ENCODE measurements at regions not wholly inside any gene's neighbourhood (a gene's known extent, or its start where the extent isn't known, plus 50 kb on each side); places are given as distances from the start of the nearest gene placed in this dataset.
A peak's percentile ranks its signal among the peaks of the same experiment; 100 is the strongest.

- no peaks in the 10 kb centered on the region for H3K9me3 ChIP-seq (ENCODE audit: insufficient read depth, low read depth, low read length)
- no peak overlapping the region for H2BK12ac ChIP-seq (ENCODE audit: low read length)
- no peaks in the 10 kb centered on the region for H3K79me2 ChIP-seq (ENCODE audit: control insufficient read depth, insufficient read depth, low read length, poor library complexity)
- no peak overlapping the region for H4K12ac ChIP-seq (ENCODE audit: low read depth, low read length)
- no peak overlapping the region for H3K14ac ChIP-seq (ENCODE audit: low read length)
- no peak overlapping the region for H3K4me2 ChIP-seq (ENCODE audit: low read length)
- H4K91ac ChIP-seq (ENCODE audit: low read depth, low read length), result no peak overlapping the region
- no peak overlapping the region for H3K4ac ChIP-seq (ENCODE audit: low read depth, low read length)
- no peak overlapping the region for H3K27ac ChIP-seq (ENCODE audit: low read depth, low read length)
- H3K9ac ChIP-seq (ENCODE audit: low read length), result no peak overlapping the region
- no peak overlapping the region for H4K8ac ChIP-seq (ENCODE audit: low read depth, low read length)
- H3K4me1 ChIP-seq (ENCODE audit: control insufficient read depth in 1 of 2, insufficient read depth in 2 of 2, low read length in 2 of 2), result no peaks in the 10 kb centered on the region
- H2AK5ac ChIP-seq (ENCODE audit: low read length), result no peak overlapping the region
- no peaks in the 10 kb centered on the region for H3K27me3 ChIP-seq (ENCODE audit: insufficient read depth, low read length)
- DNase-seq, result peak; percentile 53 to 86
- H3K23ac ChIP-seq (ENCODE audit: low read length), result no peak overlapping the region
- no CpG with 5 or more reads among the region's 3 CpGs for WGBS (ENCODE audit: extremely low coverage, insufficient coverage, insufficient read length)
- no peaks in the 10 kb centered on the region for H3K36me3 ChIP-seq (ENCODE audit: control insufficient read depth in 1 of 2, insufficient read depth in 2 of 2, low read length in 2 of 2)
- H2BK120ac ChIP-seq (ENCODE audit: insufficient read depth, low read length, poor library complexity), result no peak overlapping the region
- H3K18ac ChIP-seq (ENCODE audit: low read length), result no peak overlapping the region
- H2BK5ac ChIP-seq (ENCODE audit: low read depth, low read length, poor library complexity), result no peak overlapping the region
- H2AFZ ChIP-seq (ENCODE audit: insufficient read depth, low read length, poor library complexity), result no peak overlapping the region
- H3K79me1 ChIP-seq (ENCODE audit: low read length), result no peaks in the 10 kb centered on the region
- no peak overlapping the region for H3K4me3 ChIP-seq (ENCODE audit: low read depth, low read length)
These were observed 310.8 kb downstream of the USP25 start for GRCh38 chr21:16040601-16041000.

- H3K14ac ChIP-seq (ENCODE audit: low read length), result no peak overlapping the region
- no peak overlapping the region for H3K4me3 ChIP-seq (ENCODE audit: low read depth, low read length)
- H3K9ac ChIP-seq (ENCODE audit: low read length), result no peak overlapping the region
- no peaks in the 10 kb centered on the region for H3K9me3 ChIP-seq (ENCODE audit: insufficient read depth, low read depth, low read length)
- H2AK5ac ChIP-seq (ENCODE audit: low read length), result no peak overlapping the region
- H4K91ac ChIP-seq (ENCODE audit: low read depth, low read length), result no peak overlapping the region
- H3K4me1 ChIP-seq (ENCODE audit: control insufficient read depth in 1 of 2, insufficient read depth in 2 of 2, low read length in 2 of 2), result no peaks in the 10 kb centered on the region
- no peaks in the 10 kb centered on the region for H3K27me3 ChIP-seq (ENCODE audit: insufficient read depth, low read length)
- no peaks in the 10 kb centered on the region for H3K79me1 ChIP-seq (ENCODE audit: low read length)
- H3K79me2 ChIP-seq (ENCODE audit: control insufficient read depth, insufficient read depth, low read length, poor library complexity), result no peaks in the 10 kb centered on the region
- no peak overlapping the region for H2BK5ac ChIP-seq (ENCODE audit: low read depth, low read length, poor library complexity)
- no peak overlapping the region for H2BK12ac ChIP-seq (ENCODE audit: low read length)
- H3K23ac ChIP-seq (ENCODE audit: low read length), result no peak overlapping the region
- H2AFZ ChIP-seq (ENCODE audit: insufficient read depth, low read length, poor library complexity), result no peak overlapping the region
- H3K4ac ChIP-seq (ENCODE audit: low read depth, low read length), result no peak overlapping the region
- no peak overlapping the region for H2BK120ac ChIP-seq (ENCODE audit: insufficient read depth, low read length, poor library complexity)
- no peaks in the 10 kb centered on the region for H3K36me3 ChIP-seq (ENCODE audit: control insufficient read depth in 1 of 2, insufficient read depth in 2 of 2, low read length in 2 of 2)
- H3K18ac ChIP-seq (ENCODE audit: low read length), result no peak overlapping the region
- no peak overlapping the region for H3K27ac ChIP-seq (ENCODE audit: low read depth, low read length)
- DNase-seq, result no peak
- H4K12ac ChIP-seq (ENCODE audit: low read depth, low read length), result no peak overlapping the region
- H4K8ac ChIP-seq (ENCODE audit: low read depth, low read length), result no peak overlapping the region
- no peak overlapping the region for H3K4me2 ChIP-seq (ENCODE audit: low read length)
These were observed 314.9 kb downstream of the USP25 start for GRCh38 chr21:16044676-16045075.

GRCh38 chr21:16046656-16047330, 317.0 kb downstream of the USP25 start:
- Histone ChIP-seq H4K12ac (ENCODE audit: low read depth, low read length) (no peak overlapping the region), H3K79me2 (ENCODE audit: control insufficient read depth, insufficient read depth, low read length, poor library complexity) (no peaks in the 10 kb centered on the region), H2BK12ac (ENCODE audit: low read length) (no peak overlapping the region), H2AFZ (ENCODE audit: insufficient read depth, low read length, poor library complexity) (no peak overlapping the region), H3K9me3 (ENCODE audit: insufficient read depth, low read depth, low read length) (no peaks in the 10 kb centered on the region), H3K4me2 (ENCODE audit: low read length) (no peak overlapping the region), H3K4ac (ENCODE audit: low read depth, low read length) (no peak overlapping the region), H3K18ac (ENCODE audit: low read length) (no peak overlapping the region), H3K9ac (ENCODE audit: low read length) (no peak overlapping the region), H3K23ac (ENCODE audit: low read length) (no peak overlapping the region), H3K14ac (ENCODE audit: low read length) (no peak overlapping the region), H3K79me1 (ENCODE audit: low read length) (no peaks in the 10 kb centered on the region), H3K27me3 (ENCODE audit: insufficient read depth, low read length) (no peaks in the 10 kb centered on the region), H4K91ac (ENCODE audit: low read depth, low read length) (no peak overlapping the region), H3K27ac (ENCODE audit: low read depth, low read length) (no peak overlapping the region), H2BK120ac (ENCODE audit: insufficient read depth, low read length, poor library complexity) (no peak overlapping the region), H2AK5ac (ENCODE audit: low read length) (no peak overlapping the region), H3K4me1 (ENCODE audit: control insufficient read depth in 1 of 2, insufficient read depth in 2 of 2, low read length in 2 of 2) (no peaks in the 10 kb centered on the region), H3K4me3 (ENCODE audit: low read depth, low read length) (no peak overlapping the region), H3K36me3 (ENCODE audit: control insufficient read depth in 1 of 2, insufficient read depth in 2 of 2, low read length in 2 of 2) (no peaks in the 10 kb centered on the region), H4K8ac (ENCODE audit: low read depth, low read length) (no peak overlapping the region), H2BK5ac (ENCODE audit: low read depth, low read length, poor library complexity) (no peak overlapping the region)
- no CpG with 5 or more reads among the region's 5 CpGs for WGBS (ENCODE audit: extremely low coverage, insufficient coverage, insufficient read length)
- peak in 1 of 2 donors; percentile 47 for DNase-seq

GRCh38 chr21:16047904-16048303, 318.1 kb downstream of the USP25 start:
- no peak overlapping the region for H4K12ac ChIP-seq (ENCODE audit: low read depth, low read length)
- H3K18ac ChIP-seq (ENCODE audit: low read length), result no peak overlapping the region
- H3K23ac ChIP-seq (ENCODE audit: low read length), result no peak overlapping the region
- no peak overlapping the region for H3K4ac ChIP-seq (ENCODE audit: low read depth, low read length)
- no peak overlapping the region for H2AK5ac ChIP-seq (ENCODE audit: low read length)
- H3K27ac ChIP-seq (ENCODE audit: low read depth, low read length), result no peak overlapping the region
- H2BK120ac ChIP-seq (ENCODE audit: insufficient read depth, low read length, poor library complexity), result no peak overlapping the region
- no peak overlapping the region for H3K4me2 ChIP-seq (ENCODE audit: low read length)
- H4K91ac ChIP-seq (ENCODE audit: low read depth, low read length), result no peak overlapping the region
- no peaks in the 10 kb centered on the region for H3K79me2 ChIP-seq (ENCODE audit: control insufficient read depth, insufficient read depth, low read length, poor library complexity)
- no CpG with 5 or more reads among the region's 3 CpGs for WGBS (ENCODE audit: extremely low coverage, insufficient coverage, insufficient read length)
- DNase-seq, result no peak
- no peak overlapping the region for H2AFZ ChIP-seq (ENCODE audit: insufficient read depth, low read length, poor library complexity)
- no peak overlapping the region for H4K8ac ChIP-seq (ENCODE audit: low read depth, low read length)
- no peak overlapping the region for H2BK12ac ChIP-seq (ENCODE audit: low read length)
- no peaks in the 10 kb centered on the region for H3K79me1 ChIP-seq (ENCODE audit: low read length)
- H3K4me3 ChIP-seq (ENCODE audit: low read depth, low read length), result no peak overlapping the region
- H3K36me3 ChIP-seq (ENCODE audit: control insufficient read depth in 1 of 2, insufficient read depth in 2 of 2, low read length in 2 of 2), result no peaks in the 10 kb centered on the region
- no peaks in the 10 kb centered on the region for H3K9me3 ChIP-seq (ENCODE audit: insufficient read depth, low read depth, low read length)
- no peak overlapping the region for H3K14ac ChIP-seq (ENCODE audit: low read length)
- no peaks in the 10 kb centered on the region for H3K4me1 ChIP-seq (ENCODE audit: control insufficient read depth in 1 of 2, insufficient read depth in 2 of 2, low read length in 2 of 2)
- no peaks in the 10 kb centered on the region for H3K27me3 ChIP-seq (ENCODE audit: insufficient read depth, low read length)
- H2BK5ac ChIP-seq (ENCODE audit: low read depth, low read length, poor library complexity), result no peak overlapping the region
- H3K9ac ChIP-seq (ENCODE audit: low read length), result no peak overlapping the region
